Suprapubic skin (tissue), 4 donors: ENCODE measurements at regions not wholly inside any gene's neighbourhood (a gene's known extent, or its start where the extent isn't known, plus 50 kb on each side); places are given as distances from the start of the nearest gene placed in this dataset.

Experiments used
- EP300 ChIP-seq: sonication (generic); formaldehyde crosslinking; IDR thresholded peaks from one replicate; pipeline ENCODE4 v1.6.1; 2017; ENCODE audit warnings: antibody characterized with exemption
- POLR2A ChIP-seq, 2 donors: fragments of 450-650 bp; IDR thresholded peaks; one replicate each; pipeline ENCODE4 v1.6.1; 2017; ENCODE audit warnings: antibody characterized with exemption in 2 of 2, mild to moderate bottlenecking in 2 of 2, moderate library complexity in 2 of 2
- POLR2AphosphoS5 ChIP-seq, 3 donors: sonication (generic); formaldehyde crosslinking; IDR thresholded peaks; one replicate each; pipeline ENCODE4 v1.6.1; 2017; ENCODE audit warnings: antibody characterized with exemption in 3 of 3
- TF ChIP-seq, protein P1 (sequence below), 2 donors: fragments of 200-600 bp in 1 of 2; fragments of 450-650 bp in 1 of 2; sonication (generic) in 1 of 2; IDR thresholded peaks; one replicate each; pipeline ENCODE4 v1.5.1; 2016 to 2019; ENCODE audit warnings: antibody characterized with exemption in 2 of 2, mild to moderate bottlenecking in 1 of 2, moderate library complexity in 1 of 2

DNA sequence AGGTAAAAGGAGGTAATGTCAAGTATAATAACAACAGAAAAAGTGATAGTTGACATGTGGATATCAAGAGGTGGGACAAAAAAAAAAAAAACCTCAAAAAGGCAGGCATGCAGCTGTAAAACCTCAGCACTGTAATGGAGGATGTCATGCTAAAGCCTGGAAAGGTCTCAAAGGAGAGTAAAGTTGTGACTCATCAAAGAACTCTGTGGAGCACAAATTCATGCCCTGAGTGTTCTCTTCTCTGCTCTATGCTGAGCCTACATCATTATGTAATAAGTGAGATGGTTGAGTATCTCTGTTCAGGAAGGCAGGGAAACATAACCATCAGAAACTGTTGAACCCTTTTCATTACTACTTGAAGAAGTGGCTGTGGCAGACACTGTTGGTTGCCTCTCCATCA lies 597.8 kb downstream of the BCOR start:
- TF ChIP-seq, protein P1, sequence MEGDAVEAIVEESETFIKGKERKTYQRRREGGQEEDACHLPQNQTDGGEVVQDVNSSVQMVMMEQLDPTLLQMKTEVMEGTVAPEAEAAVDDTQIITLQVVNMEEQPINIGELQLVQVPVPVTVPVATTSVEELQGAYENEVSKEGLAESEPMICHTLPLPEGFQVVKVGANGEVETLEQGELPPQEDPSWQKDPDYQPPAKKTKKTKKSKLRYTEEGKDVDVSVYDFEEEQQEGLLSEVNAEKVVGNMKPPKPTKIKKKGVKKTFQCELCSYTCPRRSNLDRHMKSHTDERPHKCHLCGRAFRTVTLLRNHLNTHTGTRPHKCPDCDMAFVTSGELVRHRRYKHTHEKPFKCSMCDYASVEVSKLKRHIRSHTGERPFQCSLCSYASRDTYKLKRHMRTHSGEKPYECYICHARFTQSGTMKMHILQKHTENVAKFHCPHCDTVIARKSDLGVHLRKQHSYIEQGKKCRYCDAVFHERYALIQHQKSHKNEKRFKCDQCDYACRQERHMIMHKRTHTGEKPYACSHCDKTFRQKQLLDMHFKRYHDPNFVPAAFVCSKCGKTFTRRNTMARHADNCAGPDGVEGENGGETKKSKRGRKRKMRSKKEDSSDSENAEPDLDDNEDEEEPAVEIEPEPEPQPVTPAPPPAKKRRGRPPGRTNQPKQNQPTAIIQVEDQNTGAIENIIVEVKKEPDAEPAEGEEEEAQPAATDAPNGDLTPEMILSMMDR (IDR thresholded peaks at IDR 0.05), result no peak
- TF ChIP-seq POLR2AphosphoS5 (IDR thresholded peaks at IDR 0.05) (no peak), POLR2A (IDR thresholded peaks at IDR 0.05) (no peak), EP300 (no peak)
